ENCODE measurements at regions not wholly inside any gene's neighbourhood (a gene's known extent, or its start where the extent isn't known, plus 50 kb on each side); places are given as distances from the start of the nearest gene placed in this dataset.

DNA sequence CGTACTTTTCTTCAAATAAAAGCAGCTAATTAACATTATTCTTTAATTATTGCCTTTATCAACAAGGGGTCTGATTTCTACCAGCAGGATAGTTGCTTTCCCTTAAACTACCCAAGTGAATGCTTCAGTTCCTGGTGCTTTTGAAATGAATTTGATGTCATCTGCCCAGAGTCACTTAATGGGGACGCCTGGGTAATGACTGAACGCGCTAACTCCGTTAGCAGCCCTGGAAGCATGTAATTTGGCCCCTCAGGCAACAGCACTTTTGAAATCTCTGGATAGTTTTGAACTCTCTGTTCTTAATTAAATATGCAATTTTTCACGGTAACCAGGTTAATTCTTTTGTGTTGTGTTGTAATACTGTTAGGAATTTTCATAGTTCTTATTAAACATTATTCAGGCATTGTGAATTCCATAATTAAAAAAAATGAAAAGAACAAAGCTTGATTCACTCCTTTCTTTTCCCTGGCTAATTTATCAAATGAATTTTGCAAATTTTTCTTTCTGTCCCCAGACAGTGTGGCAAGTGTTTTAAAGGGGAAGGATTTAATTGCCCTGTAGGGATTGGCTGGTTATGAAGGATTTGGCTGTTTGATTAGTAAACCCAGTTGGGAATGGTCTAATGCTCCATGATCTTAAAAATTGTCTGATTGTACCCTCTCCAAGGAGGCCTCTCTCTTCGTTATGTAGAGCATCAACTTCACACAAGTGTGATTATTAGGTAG, 137.5 kb upstream of the MYL2 start:
- TF ChIP-seq, protein P1, sequence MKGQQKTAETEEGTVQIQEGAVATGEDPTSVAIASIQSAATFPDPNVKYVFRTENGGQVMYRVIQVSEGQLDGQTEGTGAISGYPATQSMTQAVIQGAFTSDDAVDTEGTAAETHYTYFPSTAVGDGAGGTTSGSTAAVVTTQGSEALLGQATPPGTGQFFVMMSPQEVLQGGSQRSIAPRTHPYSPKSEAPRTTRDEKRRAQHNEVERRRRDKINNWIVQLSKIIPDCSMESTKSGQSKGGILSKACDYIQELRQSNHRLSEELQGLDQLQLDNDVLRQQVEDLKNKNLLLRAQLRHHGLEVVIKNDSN (IDR thresholded peaks at IDR 0.05) = no peak
- TF ChIP-seq EP300 (IDR thresholded peaks at IDR 0.05; ENCODE audit: borderline replicate concordance) (no peak), TAF1 (IDR thresholded peaks at IDR 0.05; ENCODE audit: low read depth) (no peak), RAD21 (IDR thresholded peaks at IDR 0.05; ENCODE audit: low read depth) (no peak), YY1 (IDR thresholded peaks at IDR 0.05; ENCODE audit: low read depth) (no peak), FOXM1 (IDR thresholded peaks at IDR 0.05; ENCODE audit: borderline replicate concordance, low read depth) (no peak), CREB1 (IDR thresholded peaks at IDR 0.05; ENCODE audit: low read depth) (no peak)

Data from Ishikawa (cell line).